ENCODE measurements at regions not wholly inside any gene's neighbourhood (a gene's known extent, or its start where the extent isn't known, plus 50 kb on each side); places are given as distances from the start of the nearest gene placed in this dataset.

- Histone ChIP-seq H3K27me3 (ENCODE audit: control insufficient read depth in 3 of 3, insufficient read depth in 3 of 3, low read length in 3 of 3) (no peaks in the 10 kb centered on the region), H3K36me3 (ENCODE audit: control insufficient read depth in 3 of 3, insufficient read depth in 2 of 3, low read depth in 1 of 3, low read length in 3 of 3) (no peaks in the 10 kb centered on the region), H3K4me3 (ENCODE audit: low read depth in 1 of 3, low read length in 3 of 3) (no peak overlapping the region), H3K4me1 (ENCODE audit: control insufficient read depth in 3 of 3, insufficient read depth in 2 of 3, low read depth in 1 of 3, low read length in 2 of 3) (no peaks in the 10 kb centered on the region), H3K9me3 (ENCODE audit: control insufficient read depth in 2 of 2, insufficient read depth in 1 of 2, low read depth in 1 of 2, low read length in 1 of 2) (no peaks in the 10 kb centered on the region), H3K27ac (ENCODE audit: low read depth in 1 of 3, low read length in 2 of 3) (no peak overlapping the region)
- DNase-seq (no peak), FAIRE-seq (no peak)
- 82 to 93% (median 85%) methylated on average over 5 of the region's 5 CpGs for whole genome bisulfite sequencing, 3 donors
These were observed 167.9 kb upstream of the PRICKLE2 start for GRCh38 chr3:64393193-64393592.

DNA sequence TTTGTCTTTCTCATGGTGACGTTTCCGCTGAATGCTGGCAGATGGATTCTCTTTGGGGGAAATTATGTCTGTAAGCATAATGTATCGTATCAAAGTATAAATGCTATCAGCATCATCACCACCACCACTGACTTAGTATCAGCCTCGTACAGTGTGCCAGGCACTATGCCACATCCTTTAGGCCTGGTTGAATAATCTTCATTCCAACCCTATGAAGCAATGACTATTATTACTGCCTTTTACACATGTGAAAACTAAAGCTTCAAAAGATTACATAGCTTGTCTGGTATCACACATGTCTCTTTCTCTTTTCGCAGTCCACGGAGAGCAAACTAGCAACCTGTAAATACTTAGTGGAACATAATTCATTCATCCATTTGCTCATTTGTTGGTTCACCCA is 166.7 kb upstream of the PRICKLE2 start:
- Histone ChIP-seq H3K4me1 (ENCODE audit: control insufficient read depth in 3 of 3, insufficient read depth in 2 of 3, low read depth in 1 of 3, low read length in 2 of 3) (no peaks in the 10 kb centered on the region), H3K36me3 (ENCODE audit: control insufficient read depth in 3 of 3, insufficient read depth in 2 of 3, low read depth in 1 of 3, low read length in 3 of 3) (no peaks in the 10 kb centered on the region), H3K9me3 (ENCODE audit: control insufficient read depth in 2 of 2, insufficient read depth in 1 of 2, low read depth in 1 of 2, low read length in 1 of 2) (no peaks in the 10 kb centered on the region), H3K4me3 (ENCODE audit: low read depth in 1 of 3, low read length in 3 of 3) (no peak overlapping the region), H3K27ac (ENCODE audit: low read depth in 1 of 3, low read length in 2 of 3) (no peak overlapping the region), H3K27me3 (ENCODE audit: control insufficient read depth in 3 of 3, insufficient read depth in 3 of 3, low read length in 3 of 3) (peaks cover 0 to 3% (median 0%) of the 10 kb centered on the region in 3 donors)
- DNase-seq (no peak), FAIRE-seq (no peak)
- WGBS, 3 donors, result 85 to 92% (median 92%) methylated on average over 6 of the region's 6 CpGs

- no peak for DNase-seq
- Histone ChIP-seq H3K36me3 (ENCODE audit: control insufficient read depth in 3 of 3, insufficient read depth in 2 of 3, low read depth in 1 of 3, low read length in 3 of 3) (no peaks in the 10 kb centered on the region), H3K27ac (ENCODE audit: low read depth in 1 of 3, low read length in 2 of 3) (no peak overlapping the region), H3K4me1 (ENCODE audit: control insufficient read depth in 3 of 3, insufficient read depth in 2 of 3, low read depth in 1 of 3, low read length in 2 of 3) (no peaks in the 10 kb centered on the region), H3K9me3 (ENCODE audit: control insufficient read depth in 2 of 2, insufficient read depth in 1 of 2, low read depth in 1 of 2, low read length in 1 of 2) (no peaks in the 10 kb centered on the region), H3K27me3 (ENCODE audit: control insufficient read depth in 3 of 3, insufficient read depth in 3 of 3, low read length in 3 of 3) (peaks cover 0 to 3% (median 0%) of the 10 kb centered on the region in 3 donors), H3K4me3 (ENCODE audit: low read depth in 1 of 3, low read length in 3 of 3) (no peak overlapping the region)
- no peak for FAIRE-seq
These were observed 165.6 kb upstream of the PRICKLE2 start for GRCh38 chr3:64390893-64391292.

DNA sequence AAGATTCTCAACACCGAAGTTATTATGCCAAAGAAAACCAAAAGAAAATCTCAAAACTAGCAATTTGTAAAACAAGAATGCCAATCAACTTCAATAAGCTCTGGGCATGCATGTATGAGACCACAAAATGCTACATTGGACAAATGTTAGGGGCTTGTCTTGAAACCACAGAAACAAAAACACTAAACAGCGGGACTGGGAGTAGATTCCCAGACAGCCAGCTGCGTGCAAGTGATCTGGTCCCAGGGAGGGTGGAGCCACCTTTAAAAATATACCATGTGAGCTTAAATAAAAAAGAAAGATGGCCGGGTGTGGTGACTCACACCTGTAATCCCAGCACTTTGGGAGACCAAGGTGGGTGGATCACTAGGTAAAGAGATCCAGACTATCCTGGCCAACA is 163.6 kb upstream of the PRICKLE2 start:
- Histone ChIP-seq H3K27ac (ENCODE audit: low read depth in 1 of 3, low read length in 2 of 3) (no peak overlapping the region), H3K4me1 (ENCODE audit: control insufficient read depth in 3 of 3, insufficient read depth in 2 of 3, low read depth in 1 of 3, low read length in 2 of 3) (no peaks in the 10 kb centered on the region), H3K4me3 (ENCODE audit: low read depth in 1 of 3, low read length in 3 of 3) (no peak overlapping the region), H3K9me3 (ENCODE audit: control insufficient read depth in 2 of 2, insufficient read depth in 1 of 2, low read depth in 1 of 2, low read length in 1 of 2) (no peaks in the 10 kb centered on the region), H3K36me3 (ENCODE audit: control insufficient read depth in 3 of 3, insufficient read depth in 2 of 3, low read depth in 1 of 3, low read length in 3 of 3) (no peaks in the 10 kb centered on the region), H3K27me3 (ENCODE audit: control insufficient read depth in 3 of 3, insufficient read depth in 3 of 3, low read length in 3 of 3) (peaks cover 0 to 3% (median 0%) of the 10 kb centered on the region in 3 donors)
- WGBS, 3 donors, result 72 to 80% (median 76%) methylated on average over 4 of the region's 4 CpGs
- DNase-seq (no peak), FAIRE-seq (no peak)

DNA sequence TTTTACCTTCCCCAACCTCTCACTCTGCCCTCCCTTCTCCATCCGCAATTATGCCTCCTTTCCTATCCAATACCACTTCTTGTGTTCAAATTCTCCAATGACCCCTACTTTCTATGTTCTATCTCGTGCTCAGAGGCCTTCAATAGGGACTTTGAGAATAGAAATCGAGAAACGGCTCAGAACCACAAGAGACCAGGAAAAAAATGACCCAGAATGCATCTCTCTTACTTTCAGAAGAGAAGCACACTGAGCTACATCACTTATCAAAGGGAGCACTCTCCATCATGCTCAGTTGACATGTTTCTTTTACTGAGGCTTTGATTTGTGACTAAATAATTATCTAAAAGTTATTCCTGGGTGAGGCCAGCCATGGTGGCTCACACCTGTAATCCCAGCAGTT is 162.4 kb upstream of the PRICKLE2 start:
- Histone ChIP-seq H3K9me3 (ENCODE audit: control insufficient read depth in 2 of 2, insufficient read depth in 1 of 2, low read depth in 1 of 2, low read length in 1 of 2) (no peaks in the 10 kb centered on the region), H3K36me3 (ENCODE audit: control insufficient read depth in 3 of 3, insufficient read depth in 2 of 3, low read depth in 1 of 3, low read length in 3 of 3) (no peaks in the 10 kb centered on the region), H3K4me3 (ENCODE audit: low read depth in 1 of 3, low read length in 3 of 3) (no peak overlapping the region), H3K27ac (ENCODE audit: low read depth in 1 of 3, low read length in 2 of 3) (no peak overlapping the region), H3K27me3 (ENCODE audit: control insufficient read depth in 3 of 3, insufficient read depth in 3 of 3, low read length in 3 of 3) (peaks cover 0 to 3% (median 0%) of the 10 kb centered on the region in 3 donors), H3K4me1 (ENCODE audit: control insufficient read depth in 3 of 3, insufficient read depth in 2 of 3, low read depth in 1 of 3, low read length in 2 of 3) (no peaks in the 10 kb centered on the region)
- 62 to 83% (median 66%) methylated on average over 4 of the region's 4 CpGs for WGBS, 3 donors
- DNase-seq (no peak), FAIRE-seq (no peak)

DNA sequence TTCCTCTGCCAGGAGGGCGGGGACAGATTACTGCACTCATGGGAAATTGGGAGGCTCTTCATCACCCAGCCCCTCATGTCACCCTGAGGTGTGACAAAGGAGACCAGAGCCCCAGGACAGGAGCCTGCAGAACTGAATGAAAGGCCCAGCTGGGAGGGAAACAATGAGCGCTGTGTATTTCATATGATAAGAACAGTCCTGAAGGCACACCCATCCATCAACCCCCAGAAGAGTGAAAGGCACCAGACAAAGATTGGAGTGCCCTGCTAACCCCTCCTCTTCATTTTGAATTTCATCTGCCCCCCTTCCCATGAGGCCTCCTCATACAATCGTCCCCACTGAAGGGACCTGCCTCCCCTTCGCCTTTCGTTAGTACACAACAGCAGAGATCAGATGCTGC is 160.0 kb upstream of the PRICKLE2 start:
- FAIRE-seq, result no peak
- 67 to 78% (median 76%) methylated on average over 5 of the region's 5 CpGs for WGBS, 3 donors
- H3K27me3 ChIP-seq (ENCODE audit: control insufficient read depth in 3 of 3, insufficient read depth in 3 of 3, low read length in 3 of 3), result peaks cover 0 to 3% (median 0%) of the 10 kb centered on the region in 3 donors
- DNase-seq, result no peak
- H3K27ac ChIP-seq (ENCODE audit: low read depth in 1 of 3, low read length in 2 of 3), result no peak overlapping the region
- H3K9me3 ChIP-seq (ENCODE audit: control insufficient read depth in 2 of 2, insufficient read depth in 1 of 2, low read depth in 1 of 2, low read length in 1 of 2), result no peaks in the 10 kb centered on the region
- no peaks in the 10 kb centered on the region for H3K4me1 ChIP-seq (ENCODE audit: control insufficient read depth in 3 of 3, insufficient read depth in 2 of 3, low read depth in 1 of 3, low read length in 2 of 3)
- H3K4me3 ChIP-seq (ENCODE audit: low read depth in 1 of 3, low read length in 3 of 3), result no peak overlapping the region
- H3K36me3 ChIP-seq (ENCODE audit: control insufficient read depth in 3 of 3, insufficient read depth in 2 of 3, low read depth in 1 of 3, low read length in 3 of 3), result no peaks in the 10 kb centered on the region

GRCh38 chr3:64384561-64384960 is 159.3 kb upstream of the PRICKLE2 start:
- Histone ChIP-seq H3K4me1 (ENCODE audit: control insufficient read depth in 3 of 3, insufficient read depth in 2 of 3, low read depth in 1 of 3, low read length in 2 of 3) (no peaks in the 10 kb centered on the region), H3K36me3 (ENCODE audit: control insufficient read depth in 3 of 3, insufficient read depth in 2 of 3, low read depth in 1 of 3, low read length in 3 of 3) (no peaks in the 10 kb centered on the region), H3K9me3 (ENCODE audit: control insufficient read depth in 2 of 2, insufficient read depth in 1 of 2, low read depth in 1 of 2, low read length in 1 of 2) (no peaks in the 10 kb centered on the region), H3K4me3 (ENCODE audit: low read depth in 1 of 3, low read length in 3 of 3) (no peak overlapping the region), H3K27ac (ENCODE audit: low read depth in 1 of 3, low read length in 2 of 3) (no peak overlapping the region), H3K27me3 (ENCODE audit: control insufficient read depth in 3 of 3, insufficient read depth in 3 of 3, low read length in 3 of 3) (peaks cover 0 to 3% (median 0%) of the 10 kb centered on the region in 3 donors)
- DNase-seq (no peak), FAIRE-seq (no peak)
- 69 to 74% (median 69%) methylated on average over 3 of the region's 3 CpGs for WGBS, 3 donors

GRCh38 chr3:64382153-64382552 is 156.9 kb upstream of the PRICKLE2 start:
- Histone ChIP-seq H3K9me3 (ENCODE audit: control insufficient read depth in 2 of 2, insufficient read depth in 1 of 2, low read depth in 1 of 2, low read length in 1 of 2) (no peaks in the 10 kb centered on the region), H3K4me1 (ENCODE audit: control insufficient read depth in 3 of 3, insufficient read depth in 2 of 3, low read depth in 1 of 3, low read length in 2 of 3) (no peaks in the 10 kb centered on the region), H3K36me3 (ENCODE audit: control insufficient read depth in 3 of 3, insufficient read depth in 2 of 3, low read depth in 1 of 3, low read length in 3 of 3) (no peaks in the 10 kb centered on the region), H3K27ac (ENCODE audit: low read depth in 1 of 3, low read length in 2 of 3) (peak overlapping the region in 1 of 3 donors; percentile 29), H3K4me3 (ENCODE audit: low read depth in 1 of 3, low read length in 3 of 3) (no peak overlapping the region), H3K27me3 (ENCODE audit: control insufficient read depth in 3 of 3, insufficient read depth in 3 of 3, low read length in 3 of 3) (no peaks in the 10 kb centered on the region)
- DNase-seq, result no peak
- FAIRE-seq, result no peak
- 49 to 61% (median 49%) methylated on average over 2 of the region's 2 CpGs for WGBS, 3 donors

- 57 to 64% (median 59%) methylated on average over 4 of the region's 4 CpGs for WGBS, 3 donors
- no peaks in the 10 kb centered on the region for H3K36me3 ChIP-seq (ENCODE audit: control insufficient read depth in 3 of 3, insufficient read depth in 2 of 3, low read depth in 1 of 3, low read length in 3 of 3)
- H3K27ac ChIP-seq (ENCODE audit: low read depth in 1 of 3, low read length in 2 of 3), result peak overlapping the region in 1 of 3 donors; percentile 29
- H3K9me3 ChIP-seq (ENCODE audit: control insufficient read depth in 2 of 2, insufficient read depth in 1 of 2, low read depth in 1 of 2, low read length in 1 of 2), result no peaks in the 10 kb centered on the region
- FAIRE-seq (no peak), DNase-seq (no peak)
- no peaks in the 10 kb centered on the region for H3K4me1 ChIP-seq (ENCODE audit: control insufficient read depth in 3 of 3, insufficient read depth in 2 of 3, low read depth in 1 of 3, low read length in 2 of 3)
- H3K4me3 ChIP-seq (ENCODE audit: low read depth in 1 of 3, low read length in 3 of 3), result no peak overlapping the region
- no peaks in the 10 kb centered on the region for H3K27me3 ChIP-seq (ENCODE audit: control insufficient read depth in 3 of 3, insufficient read depth in 3 of 3, low read length in 3 of 3)
These were observed 156.1 kb upstream of the PRICKLE2 start for GRCh38 chr3:64381367-64381766.

Data from small intestine (tissue), 7 donors.